SK-N-MC (cell line): ENCODE measurements at regions not wholly inside any gene's neighbourhood (a gene's known extent, or its start where the extent isn't known, plus 50 kb on each side); places are given as distances from the start of the nearest gene placed in this dataset.

Source experiments
- DNase-seq: peaks from one replicate; pipeline ENCODE4 v3.0.0-alpha.2; 2011; ENCODE audit warnings: low read depth, low spot score
- H3K27ac ChIP-seq: fragments of 200-600 bp; sonication (generic); 2 replicates; pipeline ENCODE4 v1.5.1; 2016; ENCODE audit warnings: mixed run types
- H3K36me3 ChIP-seq: fragments of 200-600 bp; sonication (generic); 2 replicates; pipeline ENCODE4 v1.6.1; 2017; ENCODE audit warnings: antibody characterized with exemption, low read length, mixed read lengths; ENCODE audit not compliant: insufficient read depth
- H3K4me3 ChIP-seq: fragments of 200-600 bp; sonication (generic); 2 replicates; pipeline ENCODE4 v1.5.1; 2016
- H3K9ac ChIP-seq: fragments of 200-600 bp; sonication (generic); 2 replicates; pipeline ENCODE4 v1.8.0; 2017; ENCODE audit warnings: mixed run types, mixed read lengths; ENCODE audit not compliant: insufficient read length
- H3K9me3 ChIP-seq: fragments of 200-600 bp; sonication (generic); 2 replicates; pipeline ENCODE4 v1.6.1; 2017; ENCODE audit warnings: low read depth, mild to moderate bottlenecking, antibody characterized with exemption, low read length, moderate library complexity, mixed read lengths
- EZH2 ChIP-seq: fragments of 200-600 bp; sonication (generic); IDR thresholded peaks from one replicate; pipeline ENCODE4 v1.6.1; 2017; ENCODE audit warnings: antibody characterized with exemption
- FOXP2 ChIP-seq: optimal IDR thresholded peaks from 2 replicates; pipeline ENCODE3; 2011; ENCODE audit warnings: mild to moderate bottlenecking, moderate library complexity; ENCODE audit not compliant: insufficient read depth; ENCODE audit errors: extremely low read length, control extremely low read depth
- POLR2AphosphoS5 ChIP-seq: IDR thresholded peaks from 2 replicates; pipeline ENCODE4 v1.6.1; 2012; ENCODE audit warnings: mild to moderate bottlenecking, low read depth, low read length, borderline replicate concordance

- no peak overlapping the region for H3K4me3 ChIP-seq
- DNase-seq, result no peak
- H3K9ac ChIP-seq, result no peak overlapping the region
- TF ChIP-seq FOXP2 (no peak), POLR2AphosphoS5 (no peak), EZH2 (no peak)
- no peaks in the 10 kb centered on the region for H3K36me3 ChIP-seq
- no peak overlapping the region for H3K27ac ChIP-seq
- no peaks in the 10 kb centered on the region for H3K9me3 ChIP-seq
These were observed 140.4 kb downstream of the ZNF674 start for GRCh38 chrX:46404774-46405173.

DNA sequence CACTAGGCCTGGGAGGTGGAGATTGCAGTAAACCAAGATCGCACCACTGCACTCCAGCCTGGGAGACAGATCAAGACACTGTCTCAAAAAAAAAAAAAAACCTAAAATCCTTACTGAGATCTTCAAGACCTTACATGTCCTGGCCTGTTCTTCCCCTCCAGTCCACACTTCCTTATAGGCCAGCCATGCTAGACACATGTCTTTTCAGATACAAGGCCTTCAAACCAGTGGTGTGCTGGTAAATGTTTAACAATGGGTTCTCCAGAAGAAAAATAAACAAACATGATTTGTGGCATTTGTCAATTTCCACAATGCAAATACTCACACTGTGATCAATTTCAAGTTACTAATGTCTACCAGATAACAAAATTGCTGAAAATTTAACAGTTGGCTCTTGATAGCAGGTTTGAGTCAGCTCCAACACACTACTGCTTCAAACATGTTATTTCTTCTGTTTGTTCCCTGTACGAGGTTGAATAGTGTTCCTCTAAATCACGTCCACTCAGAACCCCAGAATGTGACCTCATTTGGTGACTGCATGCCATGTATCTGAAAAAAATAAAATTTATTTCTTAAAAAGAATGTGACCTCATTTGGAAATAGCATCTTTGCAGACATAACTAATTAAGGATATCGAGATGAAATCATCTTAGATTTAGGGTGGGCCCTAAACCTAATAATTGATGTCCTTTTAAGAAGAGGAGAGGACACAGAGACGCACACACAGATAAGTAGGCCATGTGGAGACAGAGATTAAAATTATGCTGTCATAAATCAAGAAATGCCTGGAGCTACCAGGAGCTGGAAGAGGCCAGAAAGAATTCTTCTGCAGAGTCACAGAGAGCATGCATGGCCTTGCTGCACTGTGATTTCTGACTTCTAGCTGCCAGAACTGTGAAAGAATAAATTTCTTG lies 144.4 kb downstream of the ZNF674 start:
- H3K27ac ChIP-seq, result no peak overlapping the region
- no peak overlapping the region for H3K9ac ChIP-seq
- H3K9me3 ChIP-seq, result no peaks in the 10 kb centered on the region
- no peaks in the 10 kb centered on the region for H3K36me3 ChIP-seq
- H3K4me3 ChIP-seq, result no peak overlapping the region
- TF ChIP-seq EZH2 (no peak), POLR2AphosphoS5 (no peak), FOXP2 (no peak)
- DNase-seq, result no peak

GRCh38 chrX:46398874-46399273 lies 146.3 kb downstream of the ZNF674 start:
- Histone ChIP-seq H3K9me3 (no peaks in the 10 kb centered on the region), H3K27ac (no peak overlapping the region), H3K36me3 (no peaks in the 10 kb centered on the region), H3K4me3 (no peak overlapping the region), H3K9ac (no peak overlapping the region)
- TF ChIP-seq FOXP2 (no peak), POLR2AphosphoS5 (no peak), EZH2 (no peak)
- DNase-seq, result no peak

DNA sequence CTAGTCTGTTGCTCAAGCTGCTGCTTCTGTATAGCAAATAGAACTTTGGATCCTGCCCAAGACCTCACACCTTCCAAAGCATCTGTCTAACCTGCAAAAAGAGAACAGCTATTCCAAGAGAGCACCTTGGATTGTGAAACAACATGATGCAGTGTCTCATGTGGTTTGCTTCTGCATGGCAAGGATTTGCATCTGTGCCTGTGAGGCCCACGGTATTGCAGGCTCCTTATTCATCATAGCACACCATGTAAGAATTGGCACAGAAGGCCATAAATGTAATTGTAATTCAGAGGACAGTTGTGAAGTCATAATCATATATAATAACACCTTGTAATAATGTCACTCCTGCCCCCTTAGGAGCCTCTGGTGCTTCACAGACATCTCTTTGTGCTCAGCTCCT lies 147.1 kb downstream of the ZNF674 start:
- DNase-seq, result no peak
- Histone ChIP-seq H3K9ac (no peak overlapping the region), H3K9me3 (no peaks in the 10 kb centered on the region), H3K36me3 (no peaks in the 10 kb centered on the region), H3K4me3 (no peak overlapping the region), H3K27ac (no peak overlapping the region)
- TF ChIP-seq FOXP2 (no peak), EZH2 (no peak), POLR2AphosphoS5 (no peak)

DNA sequence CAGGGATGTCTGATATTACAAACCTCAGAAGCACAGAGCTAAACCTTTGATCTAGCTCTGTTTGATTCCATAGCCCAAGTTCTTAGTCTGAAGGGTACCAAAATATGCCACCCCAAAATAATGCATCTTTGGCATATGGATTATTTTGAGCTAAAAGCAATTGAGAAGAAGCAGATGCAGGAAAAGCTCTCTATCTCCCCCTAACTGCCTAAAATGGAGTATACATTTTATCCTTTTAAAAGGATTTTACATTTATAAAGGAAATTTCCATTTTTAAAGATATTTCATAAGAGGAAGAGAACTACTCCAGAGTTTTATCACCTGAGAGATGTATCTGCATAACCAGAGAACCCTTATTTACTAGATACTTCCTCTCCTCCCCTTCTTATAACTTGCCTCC lies 158.7 kb downstream of the ZNF674 start:
- no peak for DNase-seq
- no peak overlapping the region for H3K27ac ChIP-seq
- TF ChIP-seq FOXP2 (no peak), POLR2AphosphoS5 (no peak), EZH2 (no peak)

GRCh38 chrX:46383006-46383405 lies 162.2 kb downstream of the ZNF674 start:
- Histone ChIP-seq H3K36me3 (no peaks in the 10 kb centered on the region), H3K9me3 (no peaks in the 10 kb centered on the region), H3K27ac (no peak overlapping the region), H3K9ac (no peak overlapping the region), H3K4me3 (no peak overlapping the region)
- DNase-seq, result no peak
- no peak for TF ChIP-seq POLR2AphosphoS5
- no peak for TF ChIP-seq FOXP2
- no peak for TF ChIP-seq EZH2

More for the DNA sequence above, 158.7 kb downstream of the ZNF674 start:
- no peaks in the 10 kb centered on the region for H3K36me3 ChIP-seq
- no peak overlapping the region for H3K4me3 ChIP-seq
- no peaks in the 10 kb centered on the region for H3K9me3 ChIP-seq
- H3K9ac ChIP-seq, result no peak overlapping the region

DNA sequence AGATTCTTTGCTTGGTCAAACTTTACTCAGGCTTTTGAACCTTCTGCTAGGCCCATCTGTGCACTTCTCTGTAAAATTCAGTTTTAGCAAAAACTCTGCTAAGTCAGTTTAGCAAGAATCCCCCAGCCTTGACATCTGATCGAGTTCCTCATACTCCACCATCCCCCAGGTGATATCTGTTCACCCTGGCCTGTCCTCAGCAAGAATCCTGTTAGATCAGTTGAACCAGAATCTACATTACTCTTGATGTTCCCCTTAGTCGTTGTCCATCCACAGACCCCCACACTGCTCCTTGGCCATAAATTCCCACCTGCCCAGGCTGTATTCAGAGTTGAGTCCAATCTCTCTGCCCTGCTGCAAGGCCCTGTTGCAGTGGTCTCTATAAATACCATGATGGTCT lies 162.6 kb downstream of the ZNF674 start:
- H3K27ac ChIP-seq, result no peak overlapping the region
- no peak for TF ChIP-seq EZH2
- no peak for TF ChIP-seq FOXP2
- TF ChIP-seq POLR2AphosphoS5, result no peak
- H3K36me3 ChIP-seq, result no peaks in the 10 kb centered on the region
- DNase-seq, result no peak
- no peak overlapping the region for H3K4me3 ChIP-seq
- H3K9ac ChIP-seq, result no peak overlapping the region
- H3K9me3 ChIP-seq, result no peaks in the 10 kb centered on the region

DNA sequence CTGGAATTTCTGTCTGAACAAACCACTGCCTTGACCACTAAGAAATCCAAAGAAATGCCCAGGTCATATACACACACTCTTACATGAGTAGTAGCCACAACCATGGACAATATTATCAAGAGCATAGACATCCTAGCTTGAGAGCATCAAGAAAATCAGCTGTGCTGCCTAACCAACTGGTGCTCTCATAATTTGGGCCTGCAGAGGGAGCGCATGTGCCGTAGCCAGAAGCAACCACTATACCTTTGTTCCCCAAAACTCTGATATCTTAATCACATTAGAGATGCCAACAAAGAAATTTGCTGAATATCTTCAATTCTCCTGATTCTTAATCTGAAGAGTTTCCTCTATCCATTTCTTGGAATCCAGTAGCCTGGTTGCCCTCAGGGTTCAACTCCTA lies 163.6 kb downstream of the ZNF674 start:
- no peak for TF ChIP-seq EZH2
- TF ChIP-seq FOXP2, result no peak
- TF ChIP-seq POLR2AphosphoS5, result no peak
- no peak for DNase-seq
- H3K4me3 ChIP-seq, result no peak overlapping the region
- no peak overlapping the region for H3K9ac ChIP-seq
- H3K9me3 ChIP-seq, result no peaks in the 10 kb centered on the region
- H3K36me3 ChIP-seq, result no peaks in the 10 kb centered on the region
- no peak overlapping the region for H3K27ac ChIP-seq
